Neural cell (in vitro differentiated cells): ENCODE measurements at regions not wholly inside any gene's neighbourhood (a gene's known extent, or its start where the extent isn't known, plus 50 kb on each side); places are given as distances from the start of the nearest gene placed in this dataset.

Experiments used
- H2AFZ ChIP-seq: fragments of 200-600, 300-800 bp; sonication (generic), shearing (Covaris generic); 2 replicates; pipeline ENCODE4 v1.6.0; 2014; ENCODE audit warnings: low read depth, mild to moderate bottlenecking, antibody characterized with exemption, low read length, moderate library complexity
- H3F3A ChIP-seq: fragments of 200-600 bp; shearing (Covaris generic); 2 replicates; pipeline ENCODE4 v1.6.1; 2016; ENCODE audit warnings: mild to moderate bottlenecking, moderate library complexity, mixed read lengths, antibody characterized with exemption, low read length; ENCODE audit not compliant: insufficient read depth, poor library complexity, severe bottlenecking
- H3K27ac ChIP-seq: fragments of 200-600, 300-800 bp; sonication (generic), shearing (Covaris generic); 2 replicates; pipeline ENCODE4 v1.5.1; 2014; ENCODE audit warnings: mild to moderate bottlenecking, low read length, moderate library complexity
- H3K27me3 ChIP-seq: fragments of 300-800, 200-600 bp; sonication (generic), shearing (Covaris generic); 2 replicates; pipeline ENCODE4 v1.6.0; 2014; ENCODE audit warnings: mild to moderate bottlenecking, low read depth, low read length, moderate library complexity; ENCODE audit not compliant: insufficient read depth
- H3K36me3 ChIP-seq: fragments of 300-800, 200-600 bp; sonication (generic), shearing (Covaris generic); 2 replicates; pipeline ENCODE4 v1.5.1; 2014; ENCODE audit warnings: mild to moderate bottlenecking, antibody characterized with exemption, low read length, moderate library complexity; ENCODE audit not compliant: insufficient read depth
- H3K4me2 ChIP-seq: fragments of 300-800, 200-600 bp; sonication (generic), shearing (Covaris generic); 2 replicates; pipeline ENCODE4 v1.6.0; 2014; ENCODE audit warnings: mild to moderate bottlenecking, low read length
- H3K4me3 ChIP-seq: fragments of 300-800, 200-600 bp; sonication (generic), shearing (Covaris generic); 2 replicates; pipeline ENCODE4 v1.5.1; 2014; ENCODE audit warnings: mild to moderate bottlenecking, low read length, moderate library complexity
- H3K79me2 ChIP-seq: fragments of 200-600 bp; shearing (Covaris generic); replicated peaks from 2 replicates; pipeline ENCODE4 v1.6.0; 2014; ENCODE audit warnings: mild to moderate bottlenecking, low read length, moderate library complexity; ENCODE audit not compliant: insufficient read depth
- H3K9ac ChIP-seq: fragments of 300-800, 200-600 bp; sonication (generic), shearing (Covaris generic); 2 replicates; pipeline ENCODE4 v1.6.1; 2016; ENCODE audit warnings: mild to moderate bottlenecking, low read length, mixed read lengths
- H3K9me2 ChIP-seq: fragments of 200-600 bp; shearing (Covaris generic); 2 replicates; pipeline ENCODE4 v1.6.1; 2016; ENCODE audit warnings: mild to moderate bottlenecking, low read length, mixed read lengths; ENCODE audit not compliant: insufficient read depth
- H3K9me3 ChIP-seq: fragments of 200-600, 300-800 bp; sonication (generic), shearing (Covaris generic); 2 replicates; pipeline ENCODE4 v1.6.1; 2016; ENCODE audit warnings: mild to moderate bottlenecking, mixed run types, low read length, moderate library complexity, mixed read lengths
- H4K20me1 ChIP-seq: fragments of 200-600 bp; shearing (Covaris generic); 2 replicates; pipeline ENCODE4 v1.6.1; 2016; ENCODE audit warnings: mild to moderate bottlenecking, mixed run types; ENCODE audit not compliant: insufficient read depth
- EP300 ChIP-seq: fragments of 450-650 bp; conservative IDR thresholded peaks from 2 replicates; pipeline ENCODE4 v1.6.1; 2014; ENCODE audit warnings: antibody characterized with exemption, mild to moderate bottlenecking, moderate library complexity; ENCODE audit not compliant: poor library complexity, severe bottlenecking
- EZH2 ChIP-seq: fragments of 200-600, 300-800 bp; shearing (Covaris generic), sonication (generic); IDR thresholded peaks from 2 replicates; pipeline ENCODE4 v1.6.1; 2014; ENCODE audit warnings: antibody characterized with exemption, low read length, borderline replicate concordance, mild to moderate bottlenecking; ENCODE audit not compliant: insufficient read depth, poor library complexity, severe bottlenecking
- MXI1 ChIP-seq: fragments of 450-650 bp; conservative IDR thresholded peaks from 2 replicates; pipeline ENCODE4 v1.6.1; 2014; ENCODE audit warnings: antibody characterized with exemption, mild to moderate bottlenecking; ENCODE audit not compliant: poor library complexity, severe bottlenecking
- POLR2AphosphoS5 ChIP-seq: IDR thresholded peaks from 2 replicates; pipeline ENCODE4 v1.6.1; 2012
- RAD21 ChIP-seq: fragments of 450-650 bp; conservative IDR thresholded peaks from 2 replicates; pipeline ENCODE4 v1.6.1; 2014; ENCODE audit warnings: antibody characterized with exemption, mild to moderate bottlenecking, moderate library complexity
- SMC3 ChIP-seq: fragments of 450-650 bp; conservative IDR thresholded peaks from 2 replicates; pipeline ENCODE4 v1.6.1; 2014; ENCODE audit warnings: antibody characterized with exemption, mild to moderate bottlenecking, moderate library complexity; ENCODE audit not compliant: poor library complexity
- TAF1 ChIP-seq: IDR thresholded peaks from 2 replicates; pipeline ENCODE4 v1.6.1; 2012; ENCODE audit warnings: low read depth
- TF ChIP-seq, protein P1 (sequence below): IDR thresholded peaks from 2 replicates; pipeline ENCODE4 v1.6.1; 2012; ENCODE audit warnings: borderline replicate concordance
- TF ChIP-seq, protein P2 (sequence below): fragments of 450-650 bp; IDR thresholded peaks from 2 replicates; pipeline ENCODE4 v1.5.1; 2014; ENCODE audit warnings: antibody characterized with exemption, mild to moderate bottlenecking, moderate library complexity; ENCODE audit not compliant: poor library complexity, severe bottlenecking

DNA sequence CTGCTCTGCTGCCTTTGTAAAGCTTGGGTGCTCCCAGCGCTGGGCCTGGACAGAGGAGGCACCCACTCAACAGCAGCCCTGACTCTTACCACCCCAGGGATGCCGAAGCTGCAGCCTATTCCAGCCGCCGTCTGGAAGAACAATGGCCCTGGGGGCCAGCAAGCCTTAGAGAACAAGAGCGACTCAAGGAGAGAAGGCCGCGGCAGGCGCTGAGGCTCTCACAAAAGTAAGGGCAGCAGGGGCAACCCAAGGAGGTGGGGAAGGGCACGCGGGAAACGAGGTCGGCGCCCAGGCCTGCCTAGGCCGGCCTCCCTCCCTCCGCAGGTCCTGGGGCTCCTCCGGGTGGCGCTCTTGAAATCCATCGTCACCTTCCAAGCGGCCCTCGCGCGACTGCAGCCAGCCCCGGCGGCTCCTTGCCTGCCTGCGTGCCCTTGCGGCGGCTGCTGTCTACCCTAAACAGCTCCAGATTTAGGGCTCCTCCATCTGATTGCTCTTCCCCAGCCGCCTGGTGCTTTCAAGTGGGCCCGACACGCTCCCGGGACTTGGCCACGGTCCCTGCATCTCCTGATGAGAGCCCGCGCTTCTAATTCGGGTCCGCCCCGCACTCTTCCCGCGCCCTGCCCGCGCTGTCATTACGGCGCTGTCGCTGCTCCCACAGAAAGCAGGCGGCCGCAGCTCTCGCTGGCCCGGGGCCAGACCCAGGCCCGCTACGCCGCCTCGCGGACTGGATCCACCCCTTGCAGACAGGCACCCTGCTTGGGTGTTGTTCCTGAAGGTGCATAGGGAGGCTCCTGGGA lies 213.3 kb downstream of the SEMA6A start:
- H3K4me3 ChIP-seq: peak overlapping the region; percentile 47

DNA sequence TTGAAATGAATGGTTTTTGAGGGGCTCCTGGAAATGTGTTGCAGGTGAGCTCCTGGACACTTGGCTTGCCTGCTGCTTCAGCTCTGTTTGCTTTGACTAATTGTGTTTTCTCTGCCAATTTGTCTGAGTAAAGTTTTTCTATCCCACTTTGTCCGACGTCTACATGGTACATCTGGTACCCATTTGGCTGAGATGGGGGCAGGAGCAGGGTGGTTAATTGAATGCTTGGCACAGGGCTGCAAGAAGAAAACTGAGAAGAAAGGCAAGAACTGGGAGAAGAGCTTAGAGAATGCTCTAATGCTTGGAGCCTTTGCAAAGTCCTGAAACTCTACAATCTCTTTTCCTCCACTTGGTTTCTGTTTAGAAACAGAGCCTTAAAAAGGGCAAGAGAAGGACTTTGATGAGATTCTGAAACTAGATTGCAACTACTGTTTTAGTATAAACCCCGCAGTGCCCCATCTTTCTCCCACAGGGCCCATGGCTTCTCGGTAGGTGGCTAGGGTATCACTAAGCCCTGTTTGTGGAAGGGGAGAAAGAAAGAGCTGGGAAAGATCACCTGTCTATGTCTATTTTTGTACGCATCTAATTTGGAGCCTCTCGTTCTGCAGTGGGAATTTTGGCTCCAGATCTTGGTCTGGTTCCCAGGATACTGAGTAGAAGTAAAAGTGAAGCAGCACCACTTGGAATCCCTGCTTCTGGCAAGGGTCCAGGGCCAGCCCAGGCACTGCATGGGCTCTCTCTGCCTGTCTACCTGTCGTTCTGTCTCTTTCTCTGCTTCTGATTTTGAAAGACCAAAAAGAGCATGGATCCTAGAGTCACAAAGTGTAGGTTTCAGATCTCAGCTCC lies 214.4 kb downstream of the SEMA6A start:
- Histone ChIP-seq H3F3A (no peaks in the 10 kb centered on the region), H3K9me3 (no peaks in the 10 kb centered on the region), H3K79me2 (no peaks in the 10 kb centered on the region), H2AFZ (no peak overlapping the region), H3K27ac (no peak overlapping the region), H3K36me3 (no peaks in the 10 kb centered on the region), H3K9me2 (no peaks in the 10 kb centered on the region), H3K4me2 (no peak overlapping the region), H3K4me3 (no peak overlapping the region), H4K20me1 (no peaks in the 10 kb centered on the region), H3K27me3 (peaks cover 14% of the 10 kb centered on the region), H3K9ac (no peak overlapping the region)
- TF ChIP-seq SMC3 (no peak), TAF1 (no peak), MXI1 (no peak)

More for the DNA sequence above, 213.3 kb downstream of the SEMA6A start:
- H3K79me2 ChIP-seq: no peaks in the 10 kb centered on the region
- H3K27me3 ChIP-seq: peaks cover 14% of the 10 kb centered on the region
- no peaks in the 10 kb centered on the region for H3F3A ChIP-seq
- peak overlapping the region; percentile 12 for H2AFZ ChIP-seq
- no peak overlapping the region for H3K4me2 ChIP-seq
- TF ChIP-seq SMC3 (no peak), EZH2 (no peak), EP300 (no peak), POLR2AphosphoS5 (no peak), TAF1 (no peak), MXI1 (no peak), RAD21 (no peak)
- TF ChIP-seq, protein P1, sequence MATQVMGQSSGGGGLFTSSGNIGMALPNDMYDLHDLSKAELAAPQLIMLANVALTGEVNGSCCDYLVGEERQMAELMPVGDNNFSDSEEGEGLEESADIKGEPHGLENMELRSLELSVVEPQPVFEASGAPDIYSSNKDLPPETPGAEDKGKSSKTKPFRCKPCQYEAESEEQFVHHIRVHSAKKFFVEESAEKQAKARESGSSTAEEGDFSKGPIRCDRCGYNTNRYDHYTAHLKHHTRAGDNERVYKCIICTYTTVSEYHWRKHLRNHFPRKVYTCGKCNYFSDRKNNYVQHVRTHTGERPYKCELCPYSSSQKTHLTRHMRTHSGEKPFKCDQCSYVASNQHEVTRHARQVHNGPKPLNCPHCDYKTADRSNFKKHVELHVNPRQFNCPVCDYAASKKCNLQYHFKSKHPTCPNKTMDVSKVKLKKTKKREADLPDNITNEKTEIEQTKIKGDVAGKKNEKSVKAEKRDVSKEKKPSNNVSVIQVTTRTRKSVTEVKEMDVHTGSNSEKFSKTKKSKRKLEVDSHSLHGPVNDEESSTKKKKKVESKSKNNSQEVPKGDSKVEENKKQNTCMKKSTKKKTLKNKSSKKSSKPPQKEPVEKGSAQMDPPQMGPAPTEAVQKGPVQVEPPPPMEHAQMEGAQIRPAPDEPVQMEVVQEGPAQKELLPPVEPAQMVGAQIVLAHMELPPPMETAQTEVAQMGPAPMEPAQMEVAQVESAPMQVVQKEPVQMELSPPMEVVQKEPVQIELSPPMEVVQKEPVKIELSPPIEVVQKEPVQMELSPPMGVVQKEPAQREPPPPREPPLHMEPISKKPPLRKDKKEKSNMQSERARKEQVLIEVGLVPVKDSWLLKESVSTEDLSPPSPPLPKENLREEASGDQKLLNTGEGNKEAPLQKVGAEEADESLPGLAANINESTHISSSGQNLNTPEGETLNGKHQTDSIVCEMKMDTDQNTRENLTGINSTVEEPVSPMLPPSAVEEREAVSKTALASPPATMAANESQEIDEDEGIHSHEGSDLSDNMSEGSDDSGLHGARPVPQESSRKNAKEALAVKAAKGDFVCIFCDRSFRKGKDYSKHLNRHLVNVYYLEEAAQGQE: no peak
- TF ChIP-seq, protein P2, sequence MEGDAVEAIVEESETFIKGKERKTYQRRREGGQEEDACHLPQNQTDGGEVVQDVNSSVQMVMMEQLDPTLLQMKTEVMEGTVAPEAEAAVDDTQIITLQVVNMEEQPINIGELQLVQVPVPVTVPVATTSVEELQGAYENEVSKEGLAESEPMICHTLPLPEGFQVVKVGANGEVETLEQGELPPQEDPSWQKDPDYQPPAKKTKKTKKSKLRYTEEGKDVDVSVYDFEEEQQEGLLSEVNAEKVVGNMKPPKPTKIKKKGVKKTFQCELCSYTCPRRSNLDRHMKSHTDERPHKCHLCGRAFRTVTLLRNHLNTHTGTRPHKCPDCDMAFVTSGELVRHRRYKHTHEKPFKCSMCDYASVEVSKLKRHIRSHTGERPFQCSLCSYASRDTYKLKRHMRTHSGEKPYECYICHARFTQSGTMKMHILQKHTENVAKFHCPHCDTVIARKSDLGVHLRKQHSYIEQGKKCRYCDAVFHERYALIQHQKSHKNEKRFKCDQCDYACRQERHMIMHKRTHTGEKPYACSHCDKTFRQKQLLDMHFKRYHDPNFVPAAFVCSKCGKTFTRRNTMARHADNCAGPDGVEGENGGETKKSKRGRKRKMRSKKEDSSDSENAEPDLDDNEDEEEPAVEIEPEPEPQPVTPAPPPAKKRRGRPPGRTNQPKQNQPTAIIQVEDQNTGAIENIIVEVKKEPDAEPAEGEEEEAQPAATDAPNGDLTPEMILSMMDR: no peak
- H3K9ac ChIP-seq: no peak overlapping the region
- no peaks in the 10 kb centered on the region for H3K36me3 ChIP-seq
- H3K9me3 ChIP-seq: no peaks in the 10 kb centered on the region
- H3K9me2 ChIP-seq: no peaks in the 10 kb centered on the region
- H4K20me1 ChIP-seq: no peaks in the 10 kb centered on the region
- no peak overlapping the region for H3K27ac ChIP-seq
